Endothelial cell of umbilical vein (primary cell): ENCODE measurements at regions not wholly inside any gene's neighbourhood (a gene's known extent, or its start where the extent isn't known, plus 50 kb on each side); places are given as distances from the start of the nearest gene placed in this dataset.
"Not testable (repeated sequence)": the region's sequence is repeated elsewhere in the genome, so short reads cannot be mapped to it uniquely, and the experiment has no call there.

Source experiments
- BruUV-seq: library from RNA; stranded (reverse); fragments of 400-500 nt; replicated peaks from 2 replicates; lab custom pipeline; 2021; lab: Mats Ljungman, UMichigan
- CTCF ChIA-PET: fragments of 300-600, 350-600 bp; sonication (Branson Sonifier 250); formaldehyde crosslinking; loops from one replicate; lab custom pipeline; 2021; ENCODE audit warnings: antibody characterized with exemption, inconsistent platforms; lab: Charles Lee
- POLR2A ChIA-PET: fragments of 300-600, 350-600 bp; sonication (Branson Sonifier 250); formaldehyde crosslinking; loops from one replicate; lab custom pipeline; 2021; ENCODE audit warnings: antibody characterized with exemption, inconsistent platforms; lab: Charles Lee
- DNase-seq: peaks from one replicate; pipeline ENCODE4 v3.0.0-alpha.2; 2011; ENCODE audit warnings: low read depth, low spot score
- FAIRE-seq: peaks from 2 replicates; lab custom pipeline; 2011; peaks lifted over from hg19 to GRCh38; lab: Jason Lieb, UNC
- H2AFZ ChIP-seq: 2 replicates; pipeline ENCODE4 v1.6.0; 2012; ENCODE audit warnings: low read depth, low read length, control low read depth, inconsistent platforms
- H3K27ac ChIP-seq: 2 replicates; pipeline ENCODE4 v1.5.1; 2011; ENCODE audit warnings: low read depth, mild to moderate bottlenecking, control low read depth, low read length, moderate library complexity; ENCODE audit not compliant: insufficient read depth
- H3K27me3 ChIP-seq, 2 experiments: 2 replicates each; pipeline versions ENCODE4 v1.6.0 to v1.6.1; 2011; ENCODE audit warnings: low read length in 2 of 2, mixed read lengths in 1 of 2; ENCODE audit not compliant: control insufficient read depth in 2 of 2, insufficient read depth in 2 of 2
- H3K36me3 ChIP-seq, 2 experiments: 2 replicates in 1 of 2; 3 replicates in 1 of 2; pipeline ENCODE4 v1.5.1; 2011; ENCODE audit warnings: low read length in 2 of 2, mild to moderate bottlenecking in 1 of 2, moderate library complexity in 1 of 2; ENCODE audit not compliant: control insufficient read depth in 2 of 2, insufficient read depth in 2 of 2; ENCODE audit errors: extremely low read depth in 1 of 2
- H3K4me1 ChIP-seq: 3 replicates; pipeline ENCODE4 v1.5.1; 2011; ENCODE audit warnings: mild to moderate bottlenecking, low read length; ENCODE audit not compliant: control insufficient read depth, insufficient read depth; ENCODE audit errors: extremely low read depth
- H3K4me2 ChIP-seq: 2 replicates; pipeline ENCODE4 v1.6.1; 2011; ENCODE audit warnings: low read length, control low read depth, mixed read lengths; ENCODE audit not compliant: insufficient read depth
- H3K4me3 ChIP-seq, 3 experiments: fragments of 200-600 bp in 1 of 3; sonication (generic), shearing (Covaris generic) in 1 of 3; replicated peaks in 1 of 3; 2 replicates each; pipeline ENCODE4 v1.5.1; 2011 to 2016; ENCODE audit warnings: control low read depth in 3 of 3, low read length in 3 of 3, mild to moderate bottlenecking in 2 of 3, inconsistent platforms in 1 of 3, low read depth in 1 of 3, moderate library complexity in 1 of 3; ENCODE audit not compliant: insufficient read depth in 1 of 3
- H3K79me2 ChIP-seq: 2 replicates; pipeline ENCODE4 v1.6.0; 2012; ENCODE audit warnings: low read length, inconsistent platforms; ENCODE audit not compliant: control insufficient read depth, insufficient read depth
- H3K9ac ChIP-seq: replicated peaks from 2 replicates; pipeline ENCODE3; 2011; ENCODE audit warnings: low read length, control low read depth; ENCODE audit not compliant: insufficient read depth; ENCODE audit errors: extremely low read depth
- H3K9me1 ChIP-seq: replicated peaks from 3 replicates; pipeline ENCODE4 v1.6.0; 2011; ENCODE audit warnings: mild to moderate bottlenecking, low read length; ENCODE audit not compliant: control insufficient read depth, insufficient read depth; ENCODE audit errors: extremely low read depth
- H3K9me3 ChIP-seq: replicated peaks from 2 replicates; pipeline ENCODE4 v1.5.1; 2012; ENCODE audit warnings: low read length, inconsistent platforms; ENCODE audit not compliant: control insufficient read depth, insufficient read depth
- H4K20me1 ChIP-seq: replicated peaks from 2 replicates; pipeline ENCODE3; 2011; ENCODE audit warnings: mild to moderate bottlenecking, low read length; ENCODE audit not compliant: control insufficient read depth, insufficient read depth; ENCODE audit errors: extremely low read depth
- EZH2 ChIP-seq: IDR thresholded peaks from 2 replicates; pipeline ENCODE4 v1.6.1; 2012; ENCODE audit warnings: borderline replicate concordance, low read depth, mild to moderate bottlenecking, moderate library complexity, low read length, inconsistent platforms; ENCODE audit not compliant: severe bottlenecking
- FOS ChIP-seq: IDR thresholded peaks from 2 replicates; pipeline ENCODE4 v1.6.1; 2011; ENCODE audit warnings: mild to moderate bottlenecking, low read length, moderate library complexity, borderline replicate concordance; ENCODE audit not compliant: insufficient read depth
- GATA2 ChIP-seq: IDR thresholded peaks from 2 replicates; pipeline ENCODE4 v1.7.0; 2011; ENCODE audit warnings: low read depth, mild to moderate bottlenecking, moderate library complexity, mixed read lengths, low read length; ENCODE audit not compliant: insufficient read length, insufficient read depth
- JUN ChIP-seq: IDR thresholded peaks from 2 replicates; pipeline ENCODE4 v1.6.1; 2011; ENCODE audit warnings: borderline replicate concordance, low read depth; ENCODE audit not compliant: insufficient read length, insufficient read depth
- MYC ChIP-seq: IDR thresholded peaks from one replicate; pipeline ENCODE4 v1.6.1; 2011; ENCODE audit warnings: mild to moderate bottlenecking, low read depth, low read length
- POLR2A ChIP-seq: IDR thresholded peaks from 2 replicates; pipeline ENCODE4 v1.6.1; 2012; ENCODE audit warnings: low read depth, mild to moderate bottlenecking, control low read depth, low read length
- POLR2AphosphoS5 ChIP-seq: IDR thresholded peaks from 2 replicates; pipeline ENCODE4 v1.6.1; 2012; ENCODE audit warnings: low read depth, mild to moderate bottlenecking, control low read depth, low read length, moderate library complexity; ENCODE audit not compliant: insufficient read depth
- dilution Hi-C: fragments of 300-500 bp; cut with MboI; formaldehyde crosslinking; loops from one replicate; pipeline ENCODE4 v1.15.0; 2019; ENCODE audit warnings: low sequenced_read_pairs; ENCODE audit not compliant: extremely low pct_ligation_motif_present
- intact Hi-C: fragments of 100-400 bp; cut with micrococcal nuclease; formaldehyde crosslinking; loops from one replicate; pipeline ENCODE4 v1.10.0; 2022
- TF ChIP-seq, protein P1 (sequence below): IDR thresholded peaks from 2 replicates; pipeline ENCODE4 v1.6.1; 2011; ENCODE audit not compliant: insufficient read depth, insufficient read length
- TF ChIP-seq, protein P2 (sequence below), 2 donors: IDR thresholded peaks; 1 replicate in 1 of 2; 2 replicates in 1 of 2; pipeline ENCODE4 v1.5.1; 2011; ENCODE audit warnings: low read length in 2 of 2, mild to moderate bottlenecking in 2 of 2, moderate library complexity in 2 of 2, control low read depth in 1 of 2, inconsistent platforms in 1 of 2, low read depth in 1 of 2; ENCODE audit not compliant: insufficient read depth in 1 of 2; ENCODE audit errors: extremely low read depth in 1 of 2

DNA sequence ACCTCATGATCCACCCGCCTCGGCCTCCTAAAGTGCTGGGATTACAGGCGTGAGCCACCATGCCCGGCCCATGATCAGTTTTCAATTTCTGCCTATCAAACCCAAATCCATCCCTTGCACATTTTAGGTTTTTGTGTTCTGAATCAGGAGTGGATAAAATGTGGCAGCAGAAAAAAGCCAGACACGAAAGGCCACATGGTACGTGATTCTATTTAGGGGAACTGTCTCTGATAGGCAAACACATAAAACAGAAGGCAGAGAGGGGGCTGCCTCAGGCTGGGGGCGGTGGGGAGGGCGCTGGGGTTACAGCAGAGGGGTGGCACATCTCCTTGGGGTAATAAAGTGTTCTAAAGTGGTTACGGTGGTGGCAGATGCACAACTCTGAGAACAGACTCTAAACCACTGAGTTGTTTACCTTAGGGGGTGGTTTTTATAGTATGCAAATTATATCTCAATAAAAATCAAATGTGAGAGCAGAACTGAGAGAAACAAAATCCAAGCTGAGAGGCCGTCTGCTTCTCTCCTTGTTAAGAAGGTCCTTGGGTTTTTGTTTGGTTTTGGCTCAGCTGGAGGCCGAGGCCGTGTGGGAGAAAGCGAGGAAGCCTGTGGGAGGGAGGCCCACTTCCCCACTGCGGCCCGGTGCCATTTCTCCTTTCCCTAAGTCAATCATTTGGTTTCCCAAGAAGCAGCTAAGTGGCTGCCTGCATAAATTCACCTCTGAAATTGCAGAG is 78.0 kb downstream of the SOWAHC start:
- Histone ChIP-seq H3K9ac (no peak overlapping the region), H4K20me1 (no peaks in the 10 kb centered on the region), H3K4me1 (no peaks in the 10 kb centered on the region), H2AFZ (no peak overlapping the region), H3K27ac (no peak overlapping the region), H3K9me3 (no peaks in the 10 kb centered on the region), H3K27me3 (peaks cover 8 to 12% of the 10 kb centered on the region in 2 experiments), H3K4me3 (no peak overlapping the region), H3K79me2 (no peaks in the 10 kb centered on the region), H3K4me2 (no peak overlapping the region), H3K9me1 (no peaks in the 10 kb centered on the region), H3K36me3 (no peaks in the 10 kb centered on the region)
- TF ChIP-seq POLR2A (no peak), EZH2 (no peak), POLR2AphosphoS5 (no peak), MYC (no peak), JUN (no peak), FOS (no peak), GATA2 (no peak)
- TF ChIP-seq, protein P1, sequence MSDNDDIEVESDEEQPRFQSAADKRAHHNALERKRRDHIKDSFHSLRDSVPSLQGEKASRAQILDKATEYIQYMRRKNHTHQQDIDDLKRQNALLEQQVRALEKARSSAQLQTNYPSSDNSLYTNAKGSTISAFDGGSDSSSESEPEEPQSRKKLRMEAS, result no peak
- TF ChIP-seq, protein P2, sequence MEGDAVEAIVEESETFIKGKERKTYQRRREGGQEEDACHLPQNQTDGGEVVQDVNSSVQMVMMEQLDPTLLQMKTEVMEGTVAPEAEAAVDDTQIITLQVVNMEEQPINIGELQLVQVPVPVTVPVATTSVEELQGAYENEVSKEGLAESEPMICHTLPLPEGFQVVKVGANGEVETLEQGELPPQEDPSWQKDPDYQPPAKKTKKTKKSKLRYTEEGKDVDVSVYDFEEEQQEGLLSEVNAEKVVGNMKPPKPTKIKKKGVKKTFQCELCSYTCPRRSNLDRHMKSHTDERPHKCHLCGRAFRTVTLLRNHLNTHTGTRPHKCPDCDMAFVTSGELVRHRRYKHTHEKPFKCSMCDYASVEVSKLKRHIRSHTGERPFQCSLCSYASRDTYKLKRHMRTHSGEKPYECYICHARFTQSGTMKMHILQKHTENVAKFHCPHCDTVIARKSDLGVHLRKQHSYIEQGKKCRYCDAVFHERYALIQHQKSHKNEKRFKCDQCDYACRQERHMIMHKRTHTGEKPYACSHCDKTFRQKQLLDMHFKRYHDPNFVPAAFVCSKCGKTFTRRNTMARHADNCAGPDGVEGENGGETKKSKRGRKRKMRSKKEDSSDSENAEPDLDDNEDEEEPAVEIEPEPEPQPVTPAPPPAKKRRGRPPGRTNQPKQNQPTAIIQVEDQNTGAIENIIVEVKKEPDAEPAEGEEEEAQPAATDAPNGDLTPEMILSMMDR (IDR thresholded peaks at IDR 0.05; ENCODE audit: extremely low read depth in 1 of 2, insufficient read depth in 1 of 2, low read depth in 1 of 2, low read length in 2 of 2), result no peak
- dilution Hi-C loops (no loop called here), intact Hi-C loops (no loop called here)
- DNase-seq (no peak), FAIRE-seq (no peak)
- ChIA-PET CTCF (no interaction called here), POLR2A (no interaction called here)
- no TSS peak for BruUV-seq

DNA sequence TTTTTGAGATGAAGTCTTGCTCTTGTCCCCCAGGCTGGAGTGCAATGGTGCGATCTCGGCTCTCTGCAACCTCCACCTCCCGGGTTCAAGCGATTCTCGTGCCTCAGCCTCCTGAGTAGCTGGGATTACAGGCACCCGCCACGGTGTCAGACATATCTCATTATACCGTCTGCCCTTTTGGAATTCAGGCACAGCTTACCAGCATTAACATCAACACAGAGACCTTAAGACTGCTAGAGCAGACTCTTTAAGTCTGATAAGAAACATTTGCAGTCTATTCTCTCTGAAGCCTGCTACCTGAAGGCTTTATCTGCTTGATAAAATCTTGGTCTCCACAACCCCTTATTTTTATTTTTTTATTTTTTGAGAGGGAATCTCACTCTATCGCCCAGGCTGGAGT is 78.7 kb downstream of the SOWAHC start:
- CTCF ChIA-PET, H4K20me1 ChIP-seq, H3K4me1 ChIP-seq, H3K79me2 ChIP-seq, FAIRE-seq, H3K27ac ChIP-seq, intact Hi-C loops, H3K36me3 ChIP-seq, H3K9me1 ChIP-seq, DNase-seq, BruUV-seq, H3K4me3 ChIP-seq, dilution Hi-C loops, POLR2A ChIA-PET, H3K9ac ChIP-seq, H3K9me3 ChIP-seq, H2AFZ ChIP-seq, H3K4me2 ChIP-seq: not testable (repeated sequence)
- H3K27me3 ChIP-seq, result peaks cover 8 to 12% of the 10 kb centered on the region in 2 experiments

DNA sequence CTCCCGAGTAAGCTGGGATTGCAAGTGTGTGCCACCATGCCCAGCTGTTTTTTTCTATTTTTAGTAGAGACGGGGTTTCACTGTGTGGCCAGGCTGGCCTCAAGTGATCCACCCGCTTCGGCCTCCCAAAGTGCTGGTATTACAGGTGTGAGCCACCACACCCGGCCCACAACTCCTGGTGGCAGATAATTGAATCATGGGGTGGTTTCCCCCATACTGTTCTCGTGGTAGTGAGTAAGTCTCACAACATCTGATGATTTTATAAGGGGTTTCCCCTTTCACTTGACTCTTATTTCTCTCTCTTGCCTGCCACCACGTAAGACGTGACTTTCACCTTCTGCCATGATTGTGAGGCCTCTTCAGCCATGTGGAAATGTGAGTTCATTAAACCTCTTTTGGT is 79.1 kb downstream of the SOWAHC start:
- intact Hi-C loops, H3K4me1 ChIP-seq, H3K4me3 ChIP-seq, POLR2A ChIA-PET, H3K9ac ChIP-seq, BruUV-seq, FAIRE-seq, H3K79me2 ChIP-seq, H3K27ac ChIP-seq, H2AFZ ChIP-seq, H3K4me2 ChIP-seq, DNase-seq, dilution Hi-C loops, H3K9me1 ChIP-seq, H4K20me1 ChIP-seq, H3K9me3 ChIP-seq, CTCF ChIA-PET, H3K36me3 ChIP-seq: not testable (repeated sequence)
- H3K27me3 ChIP-seq, result peaks cover 8 to 12% of the 10 kb centered on the region in 2 experiments
